ENCODE measurements at regions not wholly inside any gene's neighbourhood (a gene's known extent, or its start where the extent isn't known, plus 50 kb on each side); places are given as distances from the start of the nearest gene placed in this dataset.

- no peaks in the 10 kb centered on the region for H3K4me1 ChIP-seq
- H3K4me3 ChIP-seq, result no peak overlapping the region
- H3K27me3 ChIP-seq, result no peaks in the 10 kb centered on the region
- TF ChIP-seq POLR2A (IDR thresholded peaks at IDR 0.05) (no peak), CTCF (IDR thresholded peaks at IDR 0.05) (no peak)
- H3K9me3 ChIP-seq, result no peaks in the 10 kb centered on the region
- DNase-seq, result no peak
- no peak overlapping the region for H3K27ac ChIP-seq
- H3K36me3 ChIP-seq, result no peaks in the 10 kb centered on the region
Observed at GRCh38 chr1:83546874-83547273, 452.1 kb downstream of the TTLL7 start.

GRCh38 chr1:83545066-83545862 lies 453.7 kb downstream of the TTLL7 start:
- Histone ChIP-seq H3K4me1 (no peaks in the 10 kb centered on the region), H3K9me3 (no peaks in the 10 kb centered on the region), H3K4me3 (no peak overlapping the region), H3K36me3 (no peaks in the 10 kb centered on the region), H3K27me3 (no peaks in the 10 kb centered on the region), H3K27ac (no peak overlapping the region)
- no peak for TF ChIP-seq CTCF (IDR thresholded peaks at IDR 0.05)
- TF ChIP-seq POLR2A (IDR thresholded peaks at IDR 0.05), result no peak
- no peak for DNase-seq

- Histone ChIP-seq H3K4me3 (no peak overlapping the region), H3K9me3 (no peaks in the 10 kb centered on the region), H3K36me3 (no peaks in the 10 kb centered on the region), H3K27ac (no peak overlapping the region), H3K4me1 (no peaks in the 10 kb centered on the region), H3K27me3 (no peaks in the 10 kb centered on the region)
- no peak for DNase-seq
- no peak for TF ChIP-seq CTCF (IDR thresholded peaks at IDR 0.05)
- TF ChIP-seq POLR2A (IDR thresholded peaks at IDR 0.05), result no peak
Observed at GRCh38 chr1:83543222-83543973, 455.5 kb downstream of the TTLL7 start.

- no peak overlapping the region for H3K27ac ChIP-seq
- no peaks in the 10 kb centered on the region for H3K9me3 ChIP-seq
- DNase-seq, result no peak
- H3K27me3 ChIP-seq, result no peaks in the 10 kb centered on the region
- no peak overlapping the region for H3K4me3 ChIP-seq
- no peaks in the 10 kb centered on the region for H3K36me3 ChIP-seq
- H3K4me1 ChIP-seq, result no peaks in the 10 kb centered on the region
- TF ChIP-seq CTCF (IDR thresholded peaks at IDR 0.05) (no peak), POLR2A (IDR thresholded peaks at IDR 0.05) (no peak)
Observed at GRCh38 chr1:83531521-83532309, 467.2 kb downstream of the TTLL7 start.

- Histone ChIP-seq H3K27ac (no peak overlapping the region), H3K4me1 (no peaks in the 10 kb centered on the region), H3K27me3 (no peaks in the 10 kb centered on the region), H3K9me3 (no peaks in the 10 kb centered on the region), H3K4me3 (no peak overlapping the region), H3K36me3 (no peaks in the 10 kb centered on the region)
- no peak for DNase-seq
- TF ChIP-seq CTCF (IDR thresholded peaks at IDR 0.05) (no peak), POLR2A (IDR thresholded peaks at IDR 0.05) (no peak)
Observed at GRCh38 chr1:83530506-83530905, 468.4 kb downstream of the TTLL7 start.

Measured in Peyer's patch (tissue), 4 donors.